Progenitor cell of endocrine pancreas (in vitro differentiated cells): ENCODE measurements at regions not wholly inside any gene's neighbourhood (a gene's known extent, or its start where the extent isn't known, plus 50 kb on each side); places are given as distances from the start of the nearest gene placed in this dataset.
A peak's percentile ranks its signal among the peaks of the same experiment; 100 is the strongest.

Experiments
- DNase-seq: peaks from one replicate; pipeline ENCODE4 v3.0.0; 2021; ENCODE audit warnings: low spot score; ENCODE audit not compliant: unreplicated experiment
- H3K27ac Mint-ChIP-seq: 2 replicates; pipeline ENCODE4 v1.8.0; 2021; ENCODE audit warnings: mild to moderate bottlenecking, moderate library complexity, mixed read lengths
- H3K27me3 Mint-ChIP-seq: 2 replicates; pipeline ENCODE4 v1.8.0; 2021; ENCODE audit warnings: mixed read lengths
- H3K36me3 Mint-ChIP-seq: 2 replicates; pipeline ENCODE4 v1.8.0; 2022; ENCODE audit warnings: mixed read lengths; ENCODE audit not compliant: insufficient read depth
- H3K4me1 Mint-ChIP-seq: 2 replicates; pipeline ENCODE4 v1.8.0; 2021; ENCODE audit warnings: low read depth, mixed read lengths
- H3K4me3 Mint-ChIP-seq: 2 replicates; pipeline ENCODE4 v1.8.0; 2021; ENCODE audit warnings: low read depth, mild to moderate bottlenecking, moderate library complexity, mixed read lengths
- H3K9me3 Mint-ChIP-seq: 2 replicates; pipeline ENCODE4 v1.8.0; 2021; ENCODE audit warnings: low read depth, mixed read lengths
- TF ChIP-seq, protein P1 (sequence below): fragments of 200-600 bp; sonication (generic); IDR thresholded peaks from one replicate; pipeline ENCODE4 v1.5.0; 2021; ENCODE audit warnings: antibody characterized with exemption, mild to moderate bottlenecking; ENCODE audit not compliant: unreplicated experiment

- TF ChIP-seq, protein P1, sequence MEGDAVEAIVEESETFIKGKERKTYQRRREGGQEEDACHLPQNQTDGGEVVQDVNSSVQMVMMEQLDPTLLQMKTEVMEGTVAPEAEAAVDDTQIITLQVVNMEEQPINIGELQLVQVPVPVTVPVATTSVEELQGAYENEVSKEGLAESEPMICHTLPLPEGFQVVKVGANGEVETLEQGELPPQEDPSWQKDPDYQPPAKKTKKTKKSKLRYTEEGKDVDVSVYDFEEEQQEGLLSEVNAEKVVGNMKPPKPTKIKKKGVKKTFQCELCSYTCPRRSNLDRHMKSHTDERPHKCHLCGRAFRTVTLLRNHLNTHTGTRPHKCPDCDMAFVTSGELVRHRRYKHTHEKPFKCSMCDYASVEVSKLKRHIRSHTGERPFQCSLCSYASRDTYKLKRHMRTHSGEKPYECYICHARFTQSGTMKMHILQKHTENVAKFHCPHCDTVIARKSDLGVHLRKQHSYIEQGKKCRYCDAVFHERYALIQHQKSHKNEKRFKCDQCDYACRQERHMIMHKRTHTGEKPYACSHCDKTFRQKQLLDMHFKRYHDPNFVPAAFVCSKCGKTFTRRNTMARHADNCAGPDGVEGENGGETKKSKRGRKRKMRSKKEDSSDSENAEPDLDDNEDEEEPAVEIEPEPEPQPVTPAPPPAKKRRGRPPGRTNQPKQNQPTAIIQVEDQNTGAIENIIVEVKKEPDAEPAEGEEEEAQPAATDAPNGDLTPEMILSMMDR: no peak
- Mint-ChIP-seq H3K4me1 (peaks cover 43% of the 10 kb centered on the region), H3K27ac (peak overlapping the region; percentile 89), H3K9me3 (no peaks in the 10 kb centered on the region), H3K36me3 (no peaks in the 10 kb centered on the region), H3K4me3 (peak overlapping the region; percentile 59), H3K27me3 (no peaks in the 10 kb centered on the region)
- no peak for DNase-seq
Observed at GRCh38 chr9:78542491-78543181, 245.7 kb downstream of the PSAT1 start.

- Mint-ChIP-seq H3K9me3 (no peaks in the 10 kb centered on the region), H3K36me3 (no peaks in the 10 kb centered on the region), H3K27ac (no peak overlapping the region), H3K4me1 (peaks cover 43% of the 10 kb centered on the region), H3K27me3 (no peaks in the 10 kb centered on the region), H3K4me3 (no peak overlapping the region)
- no peak for DNase-seq
- TF ChIP-seq, protein P1: no peak
Observed at GRCh38 chr9:78543353-78543752, 246.4 kb downstream of the PSAT1 start.

DNA sequence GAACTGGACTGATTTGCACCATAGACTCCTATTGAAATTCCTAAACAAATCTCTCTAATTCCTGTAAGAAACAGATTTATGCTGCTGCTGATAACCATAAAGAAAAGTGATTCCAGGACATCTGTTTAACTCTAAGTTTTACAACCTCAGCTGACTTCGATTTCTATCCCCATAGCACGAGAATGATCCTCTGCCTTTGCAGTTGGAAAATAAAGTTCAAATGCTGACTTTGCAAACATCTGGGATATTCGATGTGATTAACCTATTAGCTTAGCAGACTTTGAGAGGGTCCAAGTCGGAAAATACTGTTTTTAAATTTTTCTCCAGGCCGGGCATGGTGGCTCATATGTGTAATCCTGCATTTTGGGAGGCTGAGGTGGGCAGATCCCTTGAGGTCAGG lies 247.3 kb downstream of the PSAT1 start:
- Mint-ChIP-seq H3K27me3 (no peaks in the 10 kb centered on the region), H3K36me3 (no peaks in the 10 kb centered on the region), H3K9me3 (no peaks in the 10 kb centered on the region), H3K27ac (no peak overlapping the region), H3K4me1 (peaks cover 38% of the 10 kb centered on the region), H3K4me3 (no peak overlapping the region)
- TF ChIP-seq, protein P1: no peak
- DNase-seq: no peak

DNA sequence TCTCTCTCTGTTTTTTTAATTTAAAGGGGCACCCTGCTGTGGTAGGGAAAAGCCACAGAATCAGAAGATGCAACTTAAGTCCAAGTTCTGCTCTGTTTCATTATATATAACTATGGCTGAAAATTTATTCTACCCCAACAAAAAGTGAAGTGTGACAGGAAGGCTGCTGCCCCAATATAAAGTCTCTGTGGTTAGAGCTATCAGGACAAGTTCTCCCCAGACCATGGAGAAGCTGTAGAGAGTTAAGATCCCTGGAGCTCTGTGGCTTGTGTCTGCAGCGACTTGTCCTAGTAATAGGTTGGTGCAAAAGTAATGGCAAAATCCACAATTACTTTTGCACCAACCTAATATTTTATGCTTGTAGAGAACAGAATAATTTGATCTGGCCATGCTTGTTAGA lies 250.9 kb downstream of the PSAT1 start:
- Mint-ChIP-seq H3K4me1 (peaks cover 12% of the 10 kb centered on the region), H3K27ac (no peak overlapping the region), H3K27me3 (no peaks in the 10 kb centered on the region), H3K9me3 (no peaks in the 10 kb centered on the region), H3K36me3 (no peaks in the 10 kb centered on the region), H3K4me3 (no peak overlapping the region)
- no peak for DNase-seq
- TF ChIP-seq, protein P1: no peak

DNA sequence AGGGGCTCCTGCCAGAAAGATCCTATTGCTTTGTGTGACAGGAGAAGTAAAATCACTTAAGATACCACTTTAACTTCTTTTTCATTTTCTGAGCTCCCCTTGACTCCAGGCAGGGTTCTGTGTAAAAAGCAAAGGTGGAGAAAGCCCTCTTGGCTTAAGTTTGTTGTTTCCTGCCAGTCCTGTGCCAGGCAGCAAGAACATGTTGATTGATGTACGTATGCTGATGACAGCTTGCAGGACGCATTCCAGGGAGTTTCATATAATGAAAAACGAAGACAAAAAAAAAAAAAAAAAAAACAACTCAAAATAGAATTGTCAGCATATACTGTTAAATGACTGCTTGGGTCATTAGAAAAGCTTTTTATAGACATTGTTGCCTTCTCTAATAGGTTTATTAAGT lies 251.7 kb downstream of the PSAT1 start:
- no peak for DNase-seq
- no peak overlapping the region for H3K27ac Mint-ChIP-seq
- peaks cover 7% of the 10 kb centered on the region for H3K4me1 Mint-ChIP-seq
- no peaks in the 10 kb centered on the region for H3K36me3 Mint-ChIP-seq
- TF ChIP-seq, protein P1: no peak
- H3K9me3 Mint-ChIP-seq: no peaks in the 10 kb centered on the region
- no peaks in the 10 kb centered on the region for H3K27me3 Mint-ChIP-seq
- no peak overlapping the region for H3K4me3 Mint-ChIP-seq
